Body of pancreas (tissue), 4 donors: ENCODE measurements at regions not wholly inside any gene's neighbourhood (a gene's known extent, or its start where the extent isn't known, plus 50 kb on each side); places are given as distances from the start of the nearest gene placed in this dataset.

Source experiments
- CTCF ChIP-seq, 7 experiments: fragments of 450-650 bp in 4 of 7; fragments of 200-600 bp in 3 of 7; sonication (generic) in 3 of 7; IDR thresholded peaks; one replicate each; pipeline ENCODE4 v1.5.1; 2016 to 2019; ENCODE audit warnings: antibody characterized with exemption in 7 of 7
- POLR2A ChIP-seq, 3 donors: fragments of 450-650 bp; IDR thresholded peaks; one replicate each; pipeline ENCODE4 v1.6.1; 2016; ENCODE audit warnings: antibody characterized with exemption in 3 of 3, mild to moderate bottlenecking in 2 of 3

- no peak for TF ChIP-seq CTCF (IDR thresholded peaks at IDR 0.05)
- TF ChIP-seq POLR2A (IDR thresholded peaks at IDR 0.05): no peak
Measured at GRCh38 chr4:16329797-16330134, 103.5 kb upstream of the TAPT1 start.
